Left hindlimb (tissue), 1 donor: ENCODE measurements at regions not wholly inside any gene's neighbourhood (a gene's known extent, or its start where the extent isn't known, plus 50 kb on each side); places are given as distances from the start of the nearest gene placed in this dataset.

Experiments
- DNase-seq: peaks from one replicate; pipeline ENCODE4 v3.0.0-alpha.2; 2018

- no peak for DNase-seq
Observed at GRCh38 chr9:126556560-126557250, 57.0 kb upstream of the LMX1B start.

GRCh38 chr9:126558051-126558665, 55.6 kb upstream of the LMX1B start:
- DNase-seq, result peak; percentile 51

- DNase-seq, result no peak
Observed at GRCh38 chr9:126559296-126559695, 54.4 kb upstream of the LMX1B start.

GRCh38 chr9:126561582-126561981, 52.1 kb upstream of the LMX1B start:
- no peak for DNase-seq

GRCh38 chr9:126563556-126563955, 50.2 kb upstream of the LMX1B start:
- no peak for DNase-seq
